ENCODE measurements at regions not wholly inside any gene's neighbourhood (a gene's known extent, or its start where the extent isn't known, plus 50 kb on each side); places are given as distances from the start of the nearest gene placed in this dataset.

- Histone ChIP-seq H3K27me3 (replicated peaks in 1 of 4; ENCODE audit: control insufficient read depth in 3 of 4, extremely low read depth in 1 of 4, insufficient read depth in 3 of 4, low read length in 3 of 4) (no peaks in the 10 kb centered on the region), H3K36me3 (ENCODE audit: control insufficient read depth in 2 of 4, insufficient read depth in 4 of 4, low read length in 3 of 4) (no peaks in the 10 kb centered on the region), H3K18ac (ENCODE audit: extremely low read depth, low read length) (no peak overlapping the region), H4K20me1 (replicated peaks in 1 of 2; ENCODE audit: control insufficient read depth in 1 of 2, insufficient read depth in 2 of 2, low read length in 2 of 2) (no peaks in the 10 kb centered on the region), H3K79me2 (ENCODE audit: control insufficient read depth in 1 of 2, insufficient read depth in 2 of 2, low read length in 2 of 2) (no peaks in the 10 kb centered on the region), H4K91ac (replicated peaks; ENCODE audit: insufficient read length, low read length) (no peak overlapping the region), H2BK15ac (ENCODE audit: low read length) (no peak overlapping the region), H3K9me3 (ENCODE audit: insufficient read depth in 2 of 2, low read depth in 1 of 2, low read length in 1 of 2) (no peaks in the 10 kb centered on the region), H2BK5ac (ENCODE audit: low read depth, low read length) (no peak overlapping the region), H4K8ac (ENCODE audit: extremely low read depth, insufficient read depth, low read length) (no peak overlapping the region), H3K23ac (ENCODE audit: insufficient read length) (no peak overlapping the region), H2BK12ac (ENCODE audit: low read depth, low read length) (no peak overlapping the region), H3K79me1 (ENCODE audit: low read depth, low read length) (no peaks in the 10 kb centered on the region), H3K14ac (ENCODE audit: insufficient read length) (no peak overlapping the region), H3K4me3 (ENCODE audit: extremely low read depth in 1 of 4, insufficient read depth in 2 of 4, low read depth in 3 of 4, low read length in 4 of 4) (no peak overlapping the region), H2BK120ac (replicated peaks; ENCODE audit: low read depth, low read length) (no peak overlapping the region), H3K23me2 (ENCODE audit: low read depth, low read length) (no peaks in the 10 kb centered on the region), H2AK5ac (ENCODE audit: low read depth, low read length) (no peak overlapping the region), H2AFZ (ENCODE audit: low read length) (no peak overlapping the region), H3K56ac (replicated peaks; ENCODE audit: insufficient read length, low read depth, low read length) (no peak overlapping the region), H3K9ac (replicated peaks in 1 of 4; ENCODE audit: extremely low read depth in 1 of 4, low read depth in 3 of 4, low read length in 3 of 4) (no peak overlapping the region), H2BK20ac (ENCODE audit: low read length) (no peak overlapping the region), H3K27ac (ENCODE audit: low read depth, low read length) (no peak overlapping the region), H3K4me2 (ENCODE audit: insufficient read depth in 1 of 2, low read depth in 2 of 2, low read length in 2 of 2) (no peak overlapping the region), H4K5ac (ENCODE audit: insufficient read length, low read depth, low read length) (no peak overlapping the region), H3K4ac (replicated peaks; ENCODE audit: insufficient read length, low read depth, low read length) (no peak overlapping the region), H3K4me1 (replicated peaks in 1 of 4; ENCODE audit: control insufficient read depth in 3 of 4, insufficient read depth in 4 of 4, low read length in 3 of 4) (peaks cover 0 to 5% (median 0%) of the 10 kb centered on the region in 4 experiments; a peak in 1 of 7 replicates)
- DNase-seq (ENCODE audit: low read depth in 1 of 2, low spot score in 2 of 2): no peak
- no peak for FAIRE-seq
- 88 to 100% methylated on average over 1 to 3 of the region's 3 CpGs for WGBS, 2 experiments (ENCODE audit: extremely low coverage in 1 of 2, insufficient coverage in 1 of 2, insufficient read length in 1 of 2, insufficient replicate concordance in 2 of 2, low coverage in 1 of 2, low lambda C conversion rate in 2 of 2, missing lambda C conversion rate in 1 of 2)
- CTCF ChIA-PET (ENCODE audit: partially characterized antibody): no interaction called here
- POLR2A ChIA-PET (ENCODE audit: partially characterized antibody): no interaction called here
- TF ChIP-seq, protein P1, sequence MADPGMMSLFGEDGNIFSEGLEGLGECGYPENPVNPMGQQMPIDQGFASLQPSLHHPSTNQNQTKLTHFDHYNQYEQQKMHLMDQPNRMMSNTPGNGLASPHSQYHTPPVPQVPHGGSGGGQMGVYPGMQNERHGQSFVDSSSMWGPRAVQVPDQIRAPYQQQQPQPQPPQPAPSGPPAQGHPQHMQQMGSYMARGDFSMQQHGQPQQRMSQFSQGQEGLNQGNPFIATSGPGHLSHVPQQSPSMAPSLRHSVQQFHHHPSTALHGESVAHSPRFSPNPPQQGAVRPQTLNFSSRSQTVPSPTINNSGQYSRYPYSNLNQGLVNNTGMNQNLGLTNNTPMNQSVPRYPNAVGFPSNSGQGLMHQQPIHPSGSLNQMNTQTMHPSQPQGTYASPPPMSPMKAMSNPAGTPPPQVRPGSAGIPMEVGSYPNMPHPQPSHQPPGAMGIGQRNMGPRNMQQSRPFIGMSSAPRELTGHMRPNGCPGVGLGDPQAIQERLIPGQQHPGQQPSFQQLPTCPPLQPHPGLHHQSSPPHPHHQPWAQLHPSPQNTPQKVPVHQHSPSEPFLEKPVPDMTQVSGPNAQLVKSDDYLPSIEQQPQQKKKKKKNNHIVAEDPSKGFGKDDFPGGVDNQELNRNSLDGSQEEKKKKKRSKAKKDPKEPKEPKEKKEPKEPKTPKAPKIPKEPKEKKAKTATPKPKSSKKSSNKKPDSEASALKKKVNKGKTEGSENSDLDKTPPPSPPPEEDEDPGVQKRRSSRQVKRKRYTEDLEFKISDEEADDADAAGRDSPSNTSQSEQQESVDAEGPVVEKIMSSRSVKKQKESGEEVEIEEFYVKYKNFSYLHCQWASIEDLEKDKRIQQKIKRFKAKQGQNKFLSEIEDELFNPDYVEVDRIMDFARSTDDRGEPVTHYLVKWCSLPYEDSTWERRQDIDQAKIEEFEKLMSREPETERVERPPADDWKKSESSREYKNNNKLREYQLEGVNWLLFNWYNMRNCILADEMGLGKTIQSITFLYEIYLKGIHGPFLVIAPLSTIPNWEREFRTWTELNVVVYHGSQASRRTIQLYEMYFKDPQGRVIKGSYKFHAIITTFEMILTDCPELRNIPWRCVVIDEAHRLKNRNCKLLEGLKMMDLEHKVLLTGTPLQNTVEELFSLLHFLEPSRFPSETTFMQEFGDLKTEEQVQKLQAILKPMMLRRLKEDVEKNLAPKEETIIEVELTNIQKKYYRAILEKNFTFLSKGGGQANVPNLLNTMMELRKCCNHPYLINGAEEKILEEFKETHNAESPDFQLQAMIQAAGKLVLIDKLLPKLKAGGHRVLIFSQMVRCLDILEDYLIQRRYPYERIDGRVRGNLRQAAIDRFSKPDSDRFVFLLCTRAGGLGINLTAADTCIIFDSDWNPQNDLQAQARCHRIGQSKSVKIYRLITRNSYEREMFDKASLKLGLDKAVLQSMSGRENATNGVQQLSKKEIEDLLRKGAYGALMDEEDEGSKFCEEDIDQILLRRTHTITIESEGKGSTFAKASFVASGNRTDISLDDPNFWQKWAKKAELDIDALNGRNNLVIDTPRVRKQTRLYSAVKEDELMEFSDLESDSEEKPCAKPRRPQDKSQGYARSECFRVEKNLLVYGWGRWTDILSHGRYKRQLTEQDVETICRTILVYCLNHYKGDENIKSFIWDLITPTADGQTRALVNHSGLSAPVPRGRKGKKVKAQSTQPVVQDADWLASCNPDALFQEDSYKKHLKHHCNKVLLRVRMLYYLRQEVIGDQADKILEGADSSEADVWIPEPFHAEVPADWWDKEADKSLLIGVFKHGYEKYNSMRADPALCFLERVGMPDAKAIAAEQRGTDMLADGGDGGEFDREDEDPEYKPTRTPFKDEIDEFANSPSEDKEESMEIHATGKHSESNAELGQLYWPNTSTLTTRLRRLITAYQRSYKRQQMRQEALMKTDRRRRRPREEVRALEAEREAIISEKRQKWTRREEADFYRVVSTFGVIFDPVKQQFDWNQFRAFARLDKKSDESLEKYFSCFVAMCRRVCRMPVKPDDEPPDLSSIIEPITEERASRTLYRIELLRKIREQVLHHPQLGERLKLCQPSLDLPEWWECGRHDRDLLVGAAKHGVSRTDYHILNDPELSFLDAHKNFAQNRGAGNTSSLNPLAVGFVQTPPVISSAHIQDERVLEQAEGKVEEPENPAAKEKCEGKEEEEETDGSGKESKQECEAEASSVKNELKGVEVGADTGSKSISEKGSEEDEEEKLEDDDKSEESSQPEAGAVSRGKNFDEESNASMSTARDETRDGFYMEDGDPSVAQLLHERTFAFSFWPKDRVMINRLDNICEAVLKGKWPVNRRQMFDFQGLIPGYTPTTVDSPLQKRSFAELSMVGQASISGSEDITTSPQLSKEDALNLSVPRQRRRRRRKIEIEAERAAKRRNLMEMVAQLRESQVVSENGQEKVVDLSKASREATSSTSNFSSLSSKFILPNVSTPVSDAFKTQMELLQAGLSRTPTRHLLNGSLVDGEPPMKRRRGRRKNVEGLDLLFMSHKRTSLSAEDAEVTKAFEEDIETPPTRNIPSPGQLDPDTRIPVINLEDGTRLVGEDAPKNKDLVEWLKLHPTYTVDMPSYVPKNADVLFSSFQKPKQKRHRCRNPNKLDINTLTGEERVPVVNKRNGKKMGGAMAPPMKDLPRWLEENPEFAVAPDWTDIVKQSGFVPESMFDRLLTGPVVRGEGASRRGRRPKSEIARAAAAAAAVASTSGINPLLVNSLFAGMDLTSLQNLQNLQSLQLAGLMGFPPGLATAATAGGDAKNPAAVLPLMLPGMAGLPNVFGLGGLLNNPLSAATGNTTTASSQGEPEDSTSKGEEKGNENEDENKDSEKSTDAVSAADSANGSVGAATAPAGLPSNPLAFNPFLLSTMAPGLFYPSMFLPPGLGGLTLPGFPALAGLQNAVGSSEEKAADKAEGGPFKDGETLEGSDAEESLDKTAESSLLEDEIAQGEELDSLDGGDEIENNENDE (IDR thresholded peaks at IDR 0.05; ENCODE audit: insufficient replicate concordance, low read length): no peak
These were observed 317.5 kb upstream of the MCTP2 start for GRCh38 chr15:93913871-93914270.

Data from H1 (cell line).